GM21423 (cell line): ENCODE measurements at regions not wholly inside any gene's neighbourhood (a gene's known extent, or its start where the extent isn't known, plus 50 kb on each side); places are given as distances from the start of the nearest gene placed in this dataset.

Experiments used
- ATAC-seq: cut with Tn5 transposase; IDR thresholded peaks from one replicate; pipeline ENCODE4 v1.9.1; 2021; ENCODE audit warnings: mild to moderate bottlenecking, moderate library complexity; ENCODE audit not compliant: unreplicated experiment

DNA sequence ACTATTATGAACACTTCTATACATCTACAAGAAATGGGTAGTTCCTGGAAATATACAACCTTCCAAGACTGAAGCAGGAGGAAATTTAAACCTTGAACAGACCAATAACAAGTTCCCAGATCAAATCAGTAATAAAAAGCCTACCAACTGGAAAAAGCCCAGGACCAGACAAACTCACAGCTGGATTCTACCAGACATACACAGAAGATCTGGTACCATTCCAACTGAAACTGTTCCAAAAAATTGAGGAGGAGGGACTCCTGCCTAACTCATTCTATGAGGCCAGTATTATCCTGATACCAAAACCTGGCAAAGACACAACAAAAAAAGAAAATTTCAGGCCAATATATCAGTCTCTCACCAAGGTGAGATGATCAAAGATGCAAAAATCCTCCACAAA is 189.4 kb downstream of the RPS29 start:
- ATAC-seq = no peak

DNA sequence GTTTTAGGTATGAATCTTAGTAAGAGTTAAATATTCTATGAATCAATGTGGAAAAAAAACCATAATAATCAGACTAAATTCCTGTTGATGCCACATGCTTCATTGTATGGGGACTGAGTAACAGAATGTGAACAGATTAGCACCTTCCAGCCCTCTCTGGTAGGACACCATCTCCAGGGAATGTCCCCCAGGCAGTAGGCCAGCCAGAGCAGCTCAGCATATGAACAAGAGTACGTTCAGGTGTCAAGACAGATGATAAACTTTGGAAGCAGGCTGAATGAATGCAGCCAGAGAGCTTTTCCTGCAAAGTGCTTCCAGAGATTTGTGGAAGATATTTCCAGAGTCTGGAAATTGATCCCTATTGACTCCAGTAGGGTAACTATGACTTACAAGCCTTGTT is 204.4 kb downstream of the RPS29 start:
- no peak for ATAC-seq

DNA sequence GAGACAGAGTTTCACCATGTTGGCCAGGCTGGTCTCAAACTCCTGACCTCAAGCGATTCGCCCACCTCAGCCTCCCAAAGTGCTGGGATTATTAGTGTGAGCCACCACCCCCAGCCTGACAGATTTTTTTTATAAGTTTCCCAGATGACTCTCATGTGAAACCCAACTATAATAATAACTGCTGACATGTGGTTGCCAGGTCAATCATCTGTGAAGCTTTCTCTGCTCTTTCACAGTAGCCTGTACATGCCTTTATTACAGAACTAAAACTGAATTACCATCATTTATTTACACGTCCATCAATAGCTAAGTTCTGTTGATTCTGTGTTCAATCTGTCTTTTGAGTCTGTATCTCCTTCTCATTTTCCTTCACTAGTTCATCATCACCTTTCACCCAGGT is 218.5 kb downstream of the RPS29 start:
- ATAC-seq = no peak

DNA sequence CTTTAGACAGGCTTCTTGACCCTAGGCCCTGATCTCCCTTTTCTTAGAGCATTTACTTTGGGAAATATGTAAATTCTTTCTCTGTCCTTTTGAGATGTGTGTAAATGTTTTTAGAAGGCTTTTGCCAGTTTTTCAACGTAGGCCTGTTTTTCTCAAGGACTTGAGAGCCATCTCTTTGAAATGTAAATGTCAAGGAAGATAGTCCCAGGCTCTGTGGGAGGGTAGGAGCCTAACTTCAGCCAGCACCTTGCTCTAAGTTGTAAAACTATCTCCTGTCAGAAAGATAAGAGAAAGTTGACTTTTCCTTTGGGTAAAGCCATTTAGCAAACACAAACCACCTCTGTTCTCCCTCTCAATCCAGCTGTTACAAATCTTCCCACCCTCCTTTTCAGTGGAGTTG is 219.8 kb downstream of the RPS29 start:
- ATAC-seq = no peak

DNA sequence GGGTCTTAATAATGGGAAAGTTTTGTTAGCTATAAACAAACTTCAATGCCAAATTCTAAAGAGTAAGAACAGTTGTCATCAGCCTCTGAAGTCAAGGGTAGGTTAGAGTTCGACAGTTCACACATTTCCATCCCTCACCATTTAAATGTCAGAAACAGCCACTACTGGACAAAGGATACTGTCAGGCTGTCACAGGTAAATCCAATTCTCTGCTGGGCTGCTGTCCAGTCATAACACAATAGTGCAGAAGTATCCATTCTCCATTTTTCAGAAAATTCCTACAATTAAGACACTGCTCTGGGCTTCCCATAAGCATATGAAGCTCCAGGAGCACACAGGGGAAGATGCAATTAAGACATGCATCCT is 221.4 kb downstream of the RPS29 start:
- no peak for ATAC-seq

DNA sequence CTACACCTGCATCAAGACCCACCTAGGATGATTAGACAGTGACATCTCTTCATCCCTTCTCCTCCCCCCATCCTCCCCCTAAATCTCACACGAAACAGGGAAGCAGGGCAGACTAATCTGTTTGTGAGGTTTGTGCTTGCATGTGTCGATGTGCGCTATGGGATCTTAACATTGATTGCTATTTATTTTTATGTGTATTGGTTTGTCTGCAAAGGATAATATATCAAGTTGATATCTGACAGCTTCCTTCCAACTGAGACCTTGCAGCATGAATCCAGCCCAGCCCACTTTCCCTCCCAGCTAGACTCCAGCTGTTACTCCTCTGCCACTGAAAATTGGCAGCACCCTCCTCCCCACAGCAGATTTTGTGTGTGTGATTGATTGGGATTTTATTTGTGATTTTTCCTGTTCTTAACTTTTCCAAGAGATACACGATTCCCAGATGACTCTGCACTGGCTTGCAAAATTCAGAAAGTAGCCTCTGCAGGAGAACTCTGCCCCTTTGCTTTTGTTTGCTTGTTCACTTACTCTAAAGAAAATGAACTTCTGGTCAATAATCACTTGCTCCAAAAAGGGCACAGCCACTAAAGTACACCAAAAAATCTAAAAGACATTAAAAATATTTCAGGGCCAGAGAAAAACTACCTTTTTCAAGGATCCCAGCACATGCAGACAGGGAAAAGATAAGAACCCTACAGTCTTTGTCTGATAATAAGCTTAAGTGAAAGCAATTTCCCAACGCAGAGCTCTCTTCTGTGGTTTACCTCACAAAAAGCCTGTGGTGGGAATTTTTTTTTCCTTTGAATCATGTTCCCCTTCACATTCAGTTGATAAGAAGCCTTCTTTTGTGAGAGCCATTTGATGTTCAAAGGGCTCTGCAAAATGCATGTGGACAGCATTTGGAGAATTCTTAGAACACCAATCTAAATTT is 222.1 kb downstream of the RPS29 start:
- no peak for ATAC-seq

DNA sequence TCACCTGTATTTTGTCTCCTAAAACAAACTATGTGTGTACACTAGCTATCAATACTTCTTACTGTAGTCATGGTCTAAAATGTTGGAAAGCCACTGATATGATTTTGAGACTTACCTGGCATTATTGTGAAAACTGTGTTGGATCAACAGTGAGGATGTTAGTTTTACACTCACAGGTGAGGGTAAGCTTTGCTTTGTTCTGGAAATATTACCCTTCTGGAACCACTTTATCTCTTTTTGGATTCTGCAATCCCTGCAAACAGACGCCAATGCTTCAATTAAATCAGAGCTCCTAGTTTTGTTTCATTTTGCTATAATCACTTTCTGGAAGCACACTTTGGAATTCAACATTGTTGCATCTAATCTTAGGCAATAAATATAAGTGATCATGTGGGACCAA is 223.3 kb downstream of the RPS29 start:
- ATAC-seq = no peak

DNA sequence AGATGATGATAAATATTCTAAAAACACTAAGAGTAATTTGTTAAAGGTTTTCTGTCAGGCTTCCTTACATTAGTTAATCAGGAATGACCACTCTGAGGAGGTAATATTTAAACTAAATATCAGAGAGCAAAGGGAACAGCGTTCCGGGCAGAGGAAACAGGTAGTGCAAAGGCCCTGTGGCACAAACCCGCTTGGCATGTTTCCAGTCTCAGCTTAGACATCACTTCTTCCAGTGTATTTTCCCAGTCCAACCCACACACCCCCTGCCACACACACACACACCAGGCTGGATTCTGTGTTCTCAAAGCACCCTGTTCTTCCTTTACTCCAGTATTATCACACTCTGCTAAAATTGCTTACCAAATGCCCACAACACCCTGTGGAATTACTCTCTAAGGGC is 247.1 kb downstream of the RPS29 start:
- no peak for ATAC-seq

DNA sequence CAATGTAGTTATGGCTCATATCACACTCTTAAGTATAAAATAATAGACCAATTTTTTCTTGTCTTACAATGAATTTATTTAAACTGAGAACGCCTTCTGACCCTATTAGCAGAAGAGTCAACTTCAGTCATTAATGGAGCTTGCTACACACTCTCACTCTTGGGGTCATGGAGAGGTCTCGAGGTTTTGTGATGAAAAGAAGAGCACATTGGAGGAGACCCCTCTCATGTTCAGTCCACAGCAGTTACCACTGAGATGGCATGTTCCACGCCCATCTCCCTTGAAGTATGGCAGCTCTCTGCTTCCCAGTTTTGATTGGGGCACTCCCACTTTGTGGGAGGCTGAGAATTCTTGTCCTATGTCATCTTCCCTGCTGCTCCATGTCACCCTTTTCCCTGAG is 266.4 kb downstream of the RPS29 start:
- ATAC-seq = no peak

DNA sequence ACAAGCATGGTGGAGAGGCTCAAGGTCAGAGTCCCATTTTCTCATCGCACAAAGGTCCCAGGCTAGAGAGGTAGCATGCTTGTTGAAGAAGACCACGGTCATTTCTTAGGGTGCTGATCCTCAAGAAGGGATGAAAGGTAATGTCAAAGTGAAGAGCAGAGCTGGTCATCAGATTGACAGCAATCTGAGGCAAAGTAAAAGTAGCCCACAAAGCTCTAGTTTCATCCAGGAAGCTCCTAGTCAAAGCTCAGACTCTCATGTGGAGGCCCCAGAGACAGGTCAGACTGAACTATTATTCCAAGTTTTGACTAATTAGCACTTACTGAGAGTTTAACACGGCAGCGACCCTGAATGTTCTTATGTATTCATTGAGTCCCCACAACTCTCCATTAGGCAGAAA is 270.6 kb downstream of the RPS29 start:
- no peak for ATAC-seq

DNA sequence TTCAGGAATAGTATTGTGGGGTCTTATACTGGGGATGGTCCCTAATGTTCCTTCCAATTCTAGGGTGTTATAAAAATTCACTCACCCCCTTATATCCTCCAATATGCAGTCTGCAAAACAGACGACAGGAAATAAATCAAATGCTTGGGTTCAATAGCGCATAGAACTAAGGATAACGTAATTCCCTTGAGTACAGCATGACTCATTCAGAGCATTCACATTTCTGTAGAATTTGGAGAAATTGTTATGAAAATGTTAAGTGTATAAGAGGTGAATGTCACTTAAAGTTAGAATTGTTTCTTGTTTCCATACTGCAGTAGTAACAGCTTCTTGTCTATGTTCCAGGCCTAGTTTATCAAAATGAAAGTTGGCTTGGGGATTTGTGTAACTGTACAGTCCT is 271.4 kb downstream of the RPS29 start:
- no peak for ATAC-seq

DNA sequence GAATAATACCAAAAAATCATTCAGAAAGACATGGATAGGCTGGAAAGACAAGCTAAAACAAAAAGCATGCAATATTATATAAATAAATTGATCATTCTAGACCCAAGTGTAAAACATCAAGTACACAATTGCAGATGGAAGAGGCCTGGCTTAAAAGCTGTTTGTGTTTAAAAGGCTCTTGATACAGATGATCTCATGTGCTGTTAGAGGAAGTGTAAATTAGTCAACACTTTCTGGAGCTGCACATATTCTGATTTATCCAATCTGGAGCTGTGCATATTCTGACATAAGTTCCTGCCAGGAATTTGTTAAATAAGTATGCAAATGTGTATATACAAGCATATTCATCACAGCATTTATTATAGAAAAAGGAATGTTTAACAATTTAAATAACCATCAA is 273.1 kb downstream of the RPS29 start:
- ATAC-seq = no peak

DNA sequence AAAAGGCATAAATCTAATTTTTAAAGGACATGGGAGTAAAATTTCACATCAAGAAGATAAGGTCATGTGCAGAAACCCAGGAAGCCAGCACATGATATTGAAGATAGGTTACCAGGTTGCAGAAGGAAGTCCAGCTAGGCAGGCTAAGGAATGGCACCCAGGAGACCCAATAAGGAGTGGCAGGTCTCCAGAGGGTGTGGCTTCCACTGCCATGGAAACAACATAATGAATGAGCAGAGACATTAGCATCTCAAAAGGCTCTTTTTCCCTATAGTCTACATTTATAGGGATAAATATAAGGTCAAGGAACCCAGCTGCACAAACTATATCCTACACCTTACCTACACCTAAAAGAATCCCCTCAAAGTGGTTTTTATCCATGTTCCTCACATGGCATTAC is 275.9 kb downstream of the RPS29 start:
- ATAC-seq = no peak

DNA sequence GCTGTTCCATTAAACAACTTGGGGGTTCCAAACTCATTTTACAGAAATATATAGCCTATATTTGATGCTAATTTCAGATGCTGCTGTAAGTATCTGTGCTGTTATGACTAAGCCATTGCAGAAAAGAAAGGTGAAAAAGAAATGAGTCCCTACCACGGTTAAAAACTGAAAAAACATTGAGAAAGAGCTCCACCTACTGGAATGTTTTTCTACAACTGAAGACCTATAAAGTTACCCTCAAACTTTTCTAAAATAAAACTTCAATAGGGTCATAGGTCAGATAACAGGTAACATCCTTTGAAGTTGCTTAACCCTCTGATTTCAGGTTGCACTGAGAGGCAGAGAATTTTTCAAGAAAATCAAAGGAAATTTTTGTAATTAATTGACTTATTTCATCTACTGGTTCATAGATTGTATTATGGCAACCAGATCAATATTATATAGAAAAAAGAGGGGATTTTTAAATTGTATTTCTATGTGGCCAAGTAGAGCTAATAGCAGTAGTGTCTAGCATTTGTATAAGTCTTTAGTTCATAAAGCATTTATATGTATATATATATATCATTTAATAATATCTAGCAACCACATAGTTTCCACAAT is 279.9 kb downstream of the RPS29 start:
- ATAC-seq = peak; percentile 55

DNA sequence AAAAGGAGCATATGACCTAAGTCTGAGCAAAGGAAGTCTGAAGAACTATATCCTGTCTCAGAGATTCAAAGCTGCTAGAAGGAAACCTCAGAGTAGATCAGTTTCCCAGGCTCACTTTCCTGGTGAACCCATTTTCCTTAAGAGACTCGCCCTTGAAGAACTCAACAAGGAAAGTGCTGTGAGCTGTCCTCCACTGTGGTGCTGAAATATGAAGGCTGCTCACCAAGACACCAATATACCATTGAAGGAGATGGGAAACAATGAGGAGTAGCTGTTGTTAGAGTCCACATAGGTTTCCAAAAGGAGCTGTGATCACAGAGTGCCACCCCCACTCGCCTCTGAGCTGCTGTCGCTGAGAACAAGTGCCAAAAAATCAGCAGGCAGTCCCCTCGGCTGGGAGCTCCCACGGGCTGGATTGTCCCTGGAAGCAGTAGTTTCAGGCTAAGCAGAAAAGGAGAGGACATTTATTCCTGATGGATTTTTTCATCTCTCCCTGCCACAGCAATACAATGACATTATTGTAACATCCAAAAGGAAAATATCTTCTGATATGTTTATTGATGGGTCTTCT is 282.1 kb downstream of the RPS29 start:
- no peak for ATAC-seq

DNA sequence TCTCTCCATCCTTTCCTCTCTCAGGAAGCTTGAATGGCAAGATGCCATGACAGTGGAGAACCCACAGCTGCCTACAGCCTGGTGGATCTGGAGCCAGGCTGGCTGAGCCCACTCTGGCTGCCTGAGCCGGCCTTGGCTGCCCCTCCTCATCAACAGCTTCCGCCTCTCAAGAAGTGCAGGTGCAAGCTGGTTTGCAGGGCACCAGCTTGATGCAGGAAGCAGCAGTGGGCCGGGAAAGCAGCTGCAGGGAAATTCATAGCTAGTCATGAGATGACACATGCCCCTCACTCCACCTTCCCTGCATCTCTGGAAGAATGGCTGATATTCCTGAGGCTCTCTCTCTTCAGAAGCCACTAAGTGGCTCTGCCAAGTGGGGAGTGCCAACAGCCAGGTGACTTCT is 289.1 kb downstream of the RPS29 start:
- ATAC-seq = no peak

DNA sequence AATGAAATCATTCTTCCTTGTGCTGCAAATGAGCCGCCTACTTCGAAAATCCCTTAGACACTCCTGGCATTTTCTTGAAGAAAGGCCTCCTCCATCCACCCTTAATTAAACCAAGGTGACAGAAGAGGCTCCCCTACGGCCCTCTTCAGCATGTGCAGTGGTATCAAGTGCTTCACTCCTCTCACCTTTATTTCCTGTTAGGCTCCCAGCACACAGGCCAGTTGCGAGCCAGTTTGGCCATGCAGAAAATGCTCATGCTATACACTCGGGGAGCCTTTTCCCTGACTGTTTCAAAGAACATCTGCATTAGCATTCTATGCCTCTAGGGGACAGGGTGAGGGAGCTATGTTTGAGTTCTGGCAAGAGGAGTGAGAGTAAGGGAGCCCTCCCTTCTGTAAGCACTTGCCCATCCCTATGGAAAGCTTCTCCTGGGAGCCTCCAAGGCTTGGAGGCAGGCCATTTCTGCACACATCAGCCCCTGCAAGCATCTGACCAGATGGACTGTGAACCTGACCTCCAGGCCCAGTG is 291.5 kb downstream of the RPS29 start:
- no peak for ATAC-seq

DNA sequence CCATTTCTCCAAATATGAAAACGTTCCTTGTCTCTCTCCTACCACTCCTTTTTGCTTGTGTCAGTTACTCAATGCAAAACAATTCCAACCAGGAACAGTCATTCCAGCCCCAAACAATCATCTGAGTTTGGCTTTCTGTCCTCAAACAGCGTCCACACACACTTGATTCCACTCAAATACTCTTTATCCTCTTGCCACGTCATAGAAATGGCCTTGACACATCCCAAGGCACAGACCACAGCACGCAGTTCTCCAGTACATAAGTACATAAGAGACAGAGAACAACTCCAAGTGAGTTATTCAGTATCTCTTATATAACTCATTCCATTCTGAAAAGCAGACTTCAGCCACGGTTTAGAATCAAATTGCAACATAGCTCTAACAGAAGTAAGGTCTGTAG is 299.2 kb downstream of the RPS29 start:
- no peak for ATAC-seq

DNA sequence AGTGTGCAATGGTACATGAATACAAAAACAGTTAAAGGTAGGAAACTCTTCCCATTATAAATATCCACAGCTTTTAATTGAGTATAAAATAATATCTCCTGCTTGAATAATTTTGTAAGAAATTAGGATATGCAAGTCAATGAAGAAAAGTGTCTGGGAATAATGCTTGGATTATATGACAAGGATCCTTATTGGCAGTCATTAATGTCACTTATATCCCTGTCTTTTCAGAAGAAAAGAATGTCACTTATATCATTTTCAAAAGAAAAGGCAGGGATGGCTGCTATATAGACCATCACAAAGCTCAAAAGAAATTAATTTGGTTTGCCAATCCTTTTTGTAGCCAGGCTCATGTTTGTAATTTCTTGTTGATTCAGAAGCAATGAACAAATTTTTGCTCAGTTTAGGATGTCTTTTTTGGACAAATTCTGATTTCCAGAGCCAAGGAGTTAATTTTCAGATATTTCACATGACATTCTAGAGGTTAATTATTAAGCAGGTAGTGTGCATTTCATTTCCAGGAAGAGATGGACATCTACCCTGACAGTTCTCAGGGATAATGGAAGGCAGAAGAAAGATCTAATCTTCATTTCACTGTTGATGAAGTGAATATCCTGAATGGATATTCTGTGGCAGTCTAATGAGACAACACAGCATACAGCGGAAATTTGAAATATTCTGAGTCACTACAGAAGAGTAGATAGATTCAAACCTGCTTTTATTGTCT is 299.8 kb downstream of the RPS29 start:
- ATAC-seq = no peak

DNA sequence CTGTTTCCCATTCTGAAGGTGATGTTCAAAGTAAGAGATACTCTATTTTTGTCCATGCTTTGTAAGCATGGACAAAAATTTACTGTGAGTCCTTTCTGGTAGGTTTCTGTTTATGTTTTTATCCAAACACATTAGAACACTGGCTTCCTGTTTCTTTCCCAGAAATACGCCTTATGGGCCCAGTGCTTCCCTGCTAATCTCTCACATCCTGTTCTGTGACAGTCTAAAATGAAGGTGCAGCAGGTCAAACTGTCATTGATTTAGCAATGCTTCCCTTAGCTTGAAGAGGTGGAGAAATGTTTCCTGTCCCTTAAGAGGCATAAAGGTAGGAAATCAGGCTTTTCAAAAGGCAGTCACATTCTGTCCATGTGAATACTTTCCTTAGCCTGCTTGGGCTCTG is 305.6 kb downstream of the RPS29 start:
- ATAC-seq = no peak

DNA sequence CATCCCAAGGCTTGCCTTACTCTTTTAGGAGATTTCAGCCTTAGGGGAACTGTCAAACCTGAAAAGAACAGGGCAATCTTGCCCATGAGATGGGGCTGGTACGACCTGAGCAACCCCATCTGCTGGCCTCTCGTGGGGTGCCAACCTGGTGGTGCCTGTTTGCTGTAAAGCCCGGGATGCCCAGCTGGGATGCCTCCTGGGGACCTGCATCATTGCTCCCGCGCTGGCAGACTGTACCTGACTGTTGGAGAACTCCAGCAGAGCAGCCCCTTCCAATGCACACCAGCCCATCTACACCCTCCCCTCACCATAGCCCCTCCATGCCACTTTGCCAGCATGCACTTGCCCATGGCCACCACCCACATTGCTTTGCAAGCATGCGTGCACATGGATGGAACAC is 335.7 kb downstream of the RPS29 start:
- no peak for ATAC-seq
